Urinary bladder (tissue), 3 donors: ENCODE measurements at regions not wholly inside any gene's neighbourhood (a gene's known extent, or its start where the extent isn't known, plus 50 kb on each side); places are given as distances from the start of the nearest gene placed in this dataset.

Experiments used
- DNase-seq: peaks from one replicate; pipeline ENCODE4 v3.0.0-alpha.2; 2015; ENCODE audit errors: extremely low spot score
- H3K27ac ChIP-seq: one replicate; pipeline ENCODE4 v1.5.1; 2013; ENCODE audit warnings: low read depth, mild to moderate bottlenecking, moderate library complexity
- H3K36me3 ChIP-seq: one replicate; pipeline ENCODE4 v1.6.1; 2013; ENCODE audit warnings: mild to moderate bottlenecking, moderate library complexity; ENCODE audit not compliant: insufficient read depth
- H3K4me1 ChIP-seq: one replicate; pipeline ENCODE4 v1.6.1; 2013; ENCODE audit warnings: mild to moderate bottlenecking, moderate library complexity; ENCODE audit not compliant: insufficient read depth
- H3K4me3 ChIP-seq: one replicate; pipeline ENCODE4 v1.5.1; 2013; ENCODE audit warnings: low read depth, low read length
- WGBS: extraction: QIAGEN DNeasy Blood & Tissue Kit; methylation state at CpG from one replicate; pipeline ENCODE4 v1.1.7; 2013; 5-methylcytosine and 5-hydroxymethylcytosine counted together
- donor health status: healthy with polysubstance abuse.
- donor health status: healthy.

DNA sequence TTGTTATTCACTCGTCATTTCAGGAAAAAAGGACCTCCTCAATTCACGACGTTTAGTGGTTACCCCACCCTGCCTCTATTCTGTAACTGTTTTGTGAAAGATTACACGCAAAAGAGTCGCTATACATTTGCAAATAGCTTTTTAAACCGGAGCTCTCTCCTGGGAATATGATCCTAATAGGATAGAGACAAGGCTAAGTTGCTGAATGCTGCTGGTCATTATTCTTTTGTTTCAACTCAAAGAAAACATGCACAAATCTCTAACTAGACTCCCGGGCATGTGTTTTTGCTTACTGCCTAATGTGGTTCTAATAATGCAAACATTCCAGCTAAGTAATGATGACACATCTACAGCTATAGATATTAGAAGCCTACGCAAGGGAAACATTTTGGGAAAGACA lies 214.6 kb upstream of the MDFIC2 start:
- Histone ChIP-seq H3K27ac (no peak overlapping the region), H3K36me3 (no peaks in the 10 kb centered on the region), H3K4me3 (no peak overlapping the region), H3K4me1 (no peaks in the 10 kb centered on the region)
- no peak for DNase-seq
- WGBS: 38% methylated on average over 8 of the region's 8 CpGs

DNA sequence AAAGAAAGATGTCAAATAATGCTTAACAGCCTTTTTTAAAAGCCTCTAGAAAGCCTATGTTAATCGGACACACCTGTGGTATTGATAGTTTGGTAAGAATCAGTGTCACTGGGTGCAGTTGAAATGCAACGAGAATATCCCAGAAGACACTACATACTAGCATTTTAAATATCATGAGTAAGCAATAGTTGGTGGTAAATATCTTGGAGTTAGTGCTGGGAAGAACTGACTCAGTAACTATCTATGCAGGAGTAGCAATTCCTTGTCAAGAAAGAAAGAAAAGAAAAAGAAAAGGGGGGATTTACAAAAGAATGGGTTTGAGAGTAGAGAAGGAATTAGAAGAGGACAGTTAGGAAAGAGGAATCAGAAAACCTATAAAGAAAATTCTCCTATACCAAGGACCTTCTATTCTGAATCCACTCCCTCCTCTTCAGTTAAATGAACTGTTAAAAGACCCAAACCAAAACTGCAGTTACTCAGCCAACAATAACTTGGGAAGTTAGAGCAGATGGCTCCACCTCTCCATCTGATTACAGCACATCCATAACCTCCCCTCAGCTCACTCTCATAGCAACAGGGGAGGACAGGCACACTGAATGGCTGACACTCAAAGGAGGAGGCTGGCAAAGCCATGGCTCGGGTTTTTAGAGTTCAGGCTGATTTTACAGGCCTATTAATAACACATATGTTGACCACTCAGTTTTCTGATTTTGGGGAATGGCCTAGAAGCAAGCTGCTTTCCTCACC lies 207.6 kb upstream of the MDFIC2 start:
- no peaks in the 10 kb centered on the region for H3K36me3 ChIP-seq
- DNase-seq: no peak
- no peak overlapping the region for H3K27ac ChIP-seq
- no peaks in the 10 kb centered on the region for H3K4me1 ChIP-seq
- H3K4me3 ChIP-seq: no peak overlapping the region
- WGBS: 76% methylated on average over 3 of the region's 3 CpGs

DNA sequence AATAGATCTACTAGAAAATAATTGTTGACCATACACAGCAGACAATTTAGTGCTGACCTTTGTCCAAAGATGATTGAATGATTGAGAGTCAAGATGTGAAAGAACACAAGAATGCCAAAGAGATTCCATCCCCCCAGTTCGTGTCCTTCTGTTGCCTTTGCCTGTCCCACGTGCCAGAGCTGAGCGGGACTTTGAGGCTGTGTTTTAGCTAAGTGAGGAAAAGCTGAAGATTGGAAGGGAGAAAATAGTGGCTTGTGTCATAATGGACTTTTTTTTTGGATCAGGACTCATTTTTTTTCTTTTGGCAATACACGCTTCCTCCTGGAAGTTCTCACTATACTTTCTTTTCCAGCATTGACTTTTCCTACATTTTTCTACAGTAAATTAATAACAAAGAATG lies 206.6 kb upstream of the MDFIC2 start:
- WGBS: 82% methylated on average over 4 of the region's 4 CpGs
- H3K36me3 ChIP-seq: no peaks in the 10 kb centered on the region
- no peaks in the 10 kb centered on the region for H3K4me1 ChIP-seq
- no peak overlapping the region for H3K27ac ChIP-seq
- H3K4me3 ChIP-seq: no peak overlapping the region
- no peak for DNase-seq

DNA sequence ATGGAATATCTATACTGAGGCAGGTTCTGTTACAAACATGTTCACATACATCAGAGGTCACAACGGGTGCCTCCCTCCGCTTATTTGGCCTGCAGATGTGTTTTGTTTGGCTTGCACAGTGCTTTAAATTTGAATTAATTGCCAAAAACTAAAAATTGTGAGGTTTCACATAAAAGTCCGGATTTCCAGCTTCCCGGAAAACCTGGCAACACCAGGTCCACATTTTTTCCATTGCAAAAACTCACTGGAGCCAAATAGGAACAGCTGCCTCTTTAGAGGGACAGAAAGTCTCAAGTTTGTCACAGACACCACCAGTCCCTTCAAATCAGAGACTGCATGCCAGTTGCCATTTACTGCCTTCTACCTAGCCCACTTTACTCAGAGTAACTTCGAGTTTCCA lies 205.9 kb upstream of the MDFIC2 start:
- Histone ChIP-seq H3K36me3 (no peaks in the 10 kb centered on the region), H3K27ac (no peak overlapping the region), H3K4me1 (no peaks in the 10 kb centered on the region), H3K4me3 (no peak overlapping the region)
- WGBS: 59% methylated on average over 5 of the region's 5 CpGs
- DNase-seq: no peak

DNA sequence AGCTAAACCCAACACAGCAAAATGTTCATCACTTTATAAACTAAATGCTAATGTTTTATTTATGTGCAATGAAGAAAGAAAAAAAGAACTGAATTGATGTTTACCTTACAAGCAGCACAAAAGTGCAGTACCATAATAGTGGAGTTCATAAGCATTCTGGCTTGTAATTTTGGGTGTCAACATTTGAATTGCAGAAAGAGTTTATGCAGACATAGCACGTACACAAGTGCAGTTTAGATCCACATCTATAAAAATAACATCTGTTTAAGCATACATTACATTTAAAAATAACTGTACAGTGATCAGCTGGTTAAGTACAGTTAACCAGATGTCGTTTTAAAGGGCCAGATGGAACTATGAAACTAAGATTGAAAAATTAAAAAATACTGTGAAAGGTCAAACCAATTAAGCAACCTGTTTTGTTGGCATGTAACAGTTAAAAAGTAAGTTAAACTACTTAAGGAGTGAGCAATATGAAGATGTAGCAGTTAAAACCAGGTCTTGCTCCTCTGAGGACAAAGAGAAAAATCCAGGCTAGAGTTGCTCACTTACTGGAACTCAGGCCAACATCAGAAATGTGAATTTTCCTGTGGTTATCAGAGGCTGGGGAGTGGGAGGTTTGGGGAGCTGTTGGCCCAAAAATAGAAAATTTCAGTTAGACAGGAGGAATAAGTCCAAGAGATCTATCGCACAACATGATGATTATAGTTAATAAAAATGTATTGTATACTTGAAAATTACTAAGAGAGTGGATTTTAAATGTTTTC lies 204.9 kb upstream of the MDFIC2 start:
- no peaks in the 10 kb centered on the region for H3K36me3 ChIP-seq
- WGBS: 64% methylated on average over 3 of the region's 3 CpGs
- H3K4me1 ChIP-seq: no peaks in the 10 kb centered on the region
- H3K27ac ChIP-seq: no peak overlapping the region
- DNase-seq: no peak
- no peak overlapping the region for H3K4me3 ChIP-seq

DNA sequence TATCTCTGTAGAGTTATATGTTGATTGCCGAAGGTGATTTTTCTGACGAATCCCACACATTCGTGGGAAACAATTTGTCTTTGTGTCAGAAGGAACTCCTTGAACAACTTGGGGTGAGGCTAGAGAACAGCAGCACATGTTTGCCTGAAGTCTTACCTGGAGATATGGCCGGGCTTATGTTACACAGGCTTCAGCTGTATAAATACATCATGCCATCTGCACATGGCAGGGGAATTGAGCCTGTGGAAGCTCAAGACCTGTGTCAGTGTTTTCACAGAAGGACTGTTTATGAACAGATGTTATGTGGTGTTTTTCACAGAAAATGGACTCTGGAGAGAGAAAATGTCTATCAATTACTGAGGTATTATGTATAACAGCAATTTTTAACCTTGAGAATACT lies 203.6 kb upstream of the MDFIC2 start:
- 86% methylated on average over 4 of the region's 4 CpGs for WGBS
- Histone ChIP-seq H3K4me3 (no peak overlapping the region), H3K36me3 (no peaks in the 10 kb centered on the region), H3K27ac (no peak overlapping the region), H3K4me1 (no peaks in the 10 kb centered on the region)
- DNase-seq: no peak

DNA sequence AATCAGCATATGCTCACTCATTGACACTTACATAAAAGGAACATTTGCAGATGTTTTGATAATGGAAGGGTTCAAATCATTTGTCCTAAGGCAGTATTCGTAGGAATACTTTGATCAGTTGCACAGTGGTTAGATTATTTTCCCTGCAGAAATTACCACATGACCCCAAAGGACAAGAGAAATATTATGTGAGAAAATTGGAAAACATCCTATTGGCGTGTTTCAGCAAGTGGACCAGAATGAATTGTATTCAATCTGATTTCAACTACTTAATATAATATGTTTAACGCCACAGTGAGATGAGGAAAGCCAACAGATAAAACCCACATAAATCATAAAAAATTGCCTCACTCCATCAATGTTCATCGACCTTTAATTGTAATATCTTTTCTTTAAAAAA lies 195.0 kb upstream of the MDFIC2 start:
- no peak for DNase-seq
- 79% methylated on average over 4 of the region's 4 CpGs for WGBS
- Histone ChIP-seq H3K4me3 (no peak overlapping the region), H3K27ac (no peak overlapping the region), H3K4me1 (no peaks in the 10 kb centered on the region), H3K36me3 (no peaks in the 10 kb centered on the region)

DNA sequence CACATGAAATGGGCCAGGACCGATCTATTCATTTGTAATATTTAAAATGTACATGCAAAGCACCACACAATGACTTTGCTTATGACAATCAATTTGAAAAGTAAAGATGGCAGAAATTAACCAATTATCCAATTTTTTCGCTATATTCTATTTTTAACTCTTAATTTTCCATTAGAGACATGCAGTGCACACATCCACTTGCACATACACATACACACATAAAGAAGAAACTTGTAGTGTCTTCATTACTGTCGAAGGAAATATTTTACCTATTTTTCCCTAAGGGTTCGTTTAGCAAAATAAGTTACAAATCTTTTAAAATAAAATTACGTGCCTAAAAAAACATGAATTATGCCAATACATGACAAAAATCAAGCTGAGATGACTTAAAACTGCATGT lies 194.3 kb upstream of the MDFIC2 start:
- WGBS: 92% methylated on average over 5 of the region's 5 CpGs
- DNase-seq: no peak
- H3K4me3 ChIP-seq: no peak overlapping the region
- H3K36me3 ChIP-seq: no peaks in the 10 kb centered on the region
- no peak overlapping the region for H3K27ac ChIP-seq
- H3K4me1 ChIP-seq: no peaks in the 10 kb centered on the region

DNA sequence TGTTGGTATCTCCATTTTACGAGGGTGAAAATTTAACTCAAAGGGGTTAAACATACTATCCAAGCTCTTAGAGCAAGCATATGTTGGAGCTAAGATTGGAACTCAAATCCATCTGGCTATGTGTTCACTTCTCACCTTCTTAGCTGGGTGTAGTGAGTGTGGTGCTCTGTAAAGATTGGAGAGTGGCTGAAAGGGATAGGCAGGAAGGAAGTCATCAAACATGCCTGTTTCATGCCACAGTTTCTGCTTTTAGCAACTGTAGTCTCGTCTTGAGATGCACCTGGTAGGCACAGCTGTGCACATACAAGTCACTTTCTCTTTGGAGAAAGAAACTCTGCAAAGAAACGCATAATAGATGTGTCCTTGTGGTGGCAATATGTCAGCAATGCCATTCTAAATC lies 189.1 kb upstream of the MDFIC2 start:
- no peak overlapping the region for H3K27ac ChIP-seq
- H3K36me3 ChIP-seq: no peaks in the 10 kb centered on the region
- H3K4me1 ChIP-seq: no peaks in the 10 kb centered on the region
- 70% methylated on average over 3 of the region's 3 CpGs for WGBS
- no peak for DNase-seq
- no peak overlapping the region for H3K4me3 ChIP-seq

DNA sequence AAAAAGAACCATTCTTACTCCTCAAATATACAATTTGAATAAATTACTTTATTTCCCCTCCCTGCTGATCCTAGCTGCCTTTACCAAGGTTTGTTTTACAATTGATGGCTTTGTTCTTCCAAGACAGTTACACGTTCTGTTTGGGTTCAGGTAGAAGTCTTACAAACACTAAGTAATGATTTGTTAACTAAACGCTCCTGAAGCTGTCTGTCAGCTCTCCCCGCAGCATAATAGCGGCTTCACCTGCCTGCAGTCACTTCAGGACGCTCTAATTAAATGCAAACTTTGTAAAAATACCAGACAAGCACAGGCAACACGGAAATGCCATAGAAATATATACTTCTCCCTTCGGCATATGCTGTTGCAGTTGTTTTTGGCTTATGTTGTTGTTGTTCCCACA lies 176.4 kb upstream of the MDFIC2 start:
- Histone ChIP-seq H3K27ac (no peak overlapping the region), H3K36me3 (no peaks in the 10 kb centered on the region), H3K4me1 (no peaks in the 10 kb centered on the region), H3K4me3 (no peak overlapping the region)
- DNase-seq: no peak
- WGBS: 49% methylated on average over 7 of the region's 7 CpGs

DNA sequence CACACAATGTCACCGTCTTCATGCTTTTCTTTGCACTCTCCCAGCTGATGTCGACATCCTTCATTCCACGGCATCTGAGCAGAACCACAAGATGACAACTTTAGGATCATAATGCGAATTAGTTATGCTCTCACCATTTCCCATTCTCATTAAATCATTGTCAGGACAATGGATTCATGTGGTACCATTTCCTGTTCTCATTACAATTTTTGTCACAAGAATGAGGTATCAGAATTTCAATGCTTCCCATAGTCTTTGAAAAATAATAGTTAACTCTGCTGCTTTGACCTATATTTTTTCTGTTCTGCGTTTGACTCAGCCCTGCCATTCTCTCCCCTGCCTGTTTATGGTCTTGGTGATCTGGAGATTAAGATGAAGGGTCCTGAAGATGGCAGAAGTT lies 175.7 kb upstream of the MDFIC2 start:
- no peak overlapping the region for H3K27ac ChIP-seq
- WGBS: 70% methylated on average over 5 of the region's 5 CpGs

DNA sequence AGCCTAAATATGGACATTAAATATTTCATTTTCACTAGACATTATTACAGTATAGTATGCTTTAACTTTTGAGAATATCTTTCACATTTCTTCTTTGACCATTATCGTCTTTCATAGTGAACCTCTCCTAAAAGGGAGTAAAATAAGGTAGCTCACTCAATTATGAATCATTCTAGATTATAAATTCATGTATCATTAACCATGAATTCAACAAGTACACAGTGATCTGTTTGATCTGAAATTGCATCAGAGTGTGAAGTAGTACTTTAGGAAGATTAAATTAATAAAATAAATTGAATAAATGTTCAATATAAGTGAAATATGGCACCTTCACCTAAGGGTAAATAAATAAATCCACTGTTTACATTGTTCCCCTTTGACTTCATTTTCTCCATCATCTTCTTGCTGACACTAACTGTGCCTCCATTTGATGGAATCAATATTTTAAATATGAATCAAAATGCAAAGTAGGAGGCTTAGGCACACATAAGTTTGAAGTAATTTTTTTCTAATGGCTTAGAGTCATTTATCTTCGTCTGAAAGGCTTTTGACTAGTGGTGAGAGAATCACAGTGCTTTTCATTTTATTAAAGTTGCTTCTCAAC lies 174.1 kb upstream of the MDFIC2 start:
- WGBS: 85% methylated on average over 2 of the region's 2 CpGs
- no peaks in the 10 kb centered on the region for H3K4me1 ChIP-seq
- no peaks in the 10 kb centered on the region for H3K36me3 ChIP-seq
- H3K4me3 ChIP-seq: no peak overlapping the region
- H3K27ac ChIP-seq: no peak overlapping the region
- DNase-seq: no peak

More for the DNA sequence above, 175.7 kb upstream of the MDFIC2 start:
- no peaks in the 10 kb centered on the region for H3K4me1 ChIP-seq
- H3K36me3 ChIP-seq: no peaks in the 10 kb centered on the region
- H3K4me3 ChIP-seq: no peak overlapping the region
- no peak for DNase-seq

DNA sequence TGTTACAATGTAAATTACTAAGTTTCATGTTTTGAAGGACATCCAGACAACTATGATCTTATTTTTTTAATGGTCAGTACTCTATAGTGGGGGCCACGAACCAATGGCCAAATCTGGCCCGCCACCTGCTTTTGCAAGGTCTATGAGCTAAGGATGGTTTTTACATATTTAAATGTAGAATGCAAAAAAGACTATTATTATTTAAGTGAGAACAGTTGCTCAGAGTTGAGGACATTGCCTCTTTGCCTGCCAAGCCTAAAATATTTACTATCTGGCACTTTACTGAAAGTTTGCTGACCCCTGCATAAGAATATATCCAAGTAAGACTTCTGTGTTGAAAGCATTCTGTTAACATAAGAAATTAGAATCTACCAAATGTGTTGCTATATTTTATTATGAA lies 163.7 kb upstream of the MDFIC2 start:
- no peak overlapping the region for H3K27ac ChIP-seq
- H3K36me3 ChIP-seq: no peaks in the 10 kb centered on the region
- H3K4me1 ChIP-seq: no peaks in the 10 kb centered on the region
- WGBS: 86% methylated on average over 2 of the region's 2 CpGs
- no peak overlapping the region for H3K4me3 ChIP-seq
- no peak for DNase-seq
